COLO668 (cell line): ENCODE measurements at regions not wholly inside any gene's neighbourhood (a gene's known extent, or its start where the extent isn't known, plus 50 kb on each side); places are given as distances from the start of the nearest gene placed in this dataset.

Source experiments
- DNase-seq: peaks from one replicate; lab custom pipeline; 2025; ENCODE audit not compliant: unreplicated experiment; lab: John Stamatoyannopoulos, UW

DNA sequence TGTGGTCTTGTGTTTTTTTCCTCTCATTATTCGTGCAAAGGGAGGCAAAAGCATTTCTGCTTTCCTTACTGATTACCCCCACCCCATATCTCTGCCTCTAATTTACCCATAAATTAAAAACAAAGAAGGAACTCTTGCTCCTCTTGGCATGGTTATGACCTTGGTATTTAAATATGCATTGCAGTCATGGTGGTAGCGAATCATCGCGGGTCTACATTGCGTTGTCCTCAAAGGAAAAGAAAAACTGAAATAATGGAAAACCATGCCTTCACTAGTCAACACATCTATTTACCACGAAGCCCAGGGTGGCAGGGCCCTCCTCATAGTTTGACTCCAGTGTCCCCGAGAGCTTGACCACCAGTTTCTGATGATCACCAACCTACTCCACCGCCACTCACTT lies 126.7 kb upstream of the PARP11 start:
- no peak for DNase-seq

DNA sequence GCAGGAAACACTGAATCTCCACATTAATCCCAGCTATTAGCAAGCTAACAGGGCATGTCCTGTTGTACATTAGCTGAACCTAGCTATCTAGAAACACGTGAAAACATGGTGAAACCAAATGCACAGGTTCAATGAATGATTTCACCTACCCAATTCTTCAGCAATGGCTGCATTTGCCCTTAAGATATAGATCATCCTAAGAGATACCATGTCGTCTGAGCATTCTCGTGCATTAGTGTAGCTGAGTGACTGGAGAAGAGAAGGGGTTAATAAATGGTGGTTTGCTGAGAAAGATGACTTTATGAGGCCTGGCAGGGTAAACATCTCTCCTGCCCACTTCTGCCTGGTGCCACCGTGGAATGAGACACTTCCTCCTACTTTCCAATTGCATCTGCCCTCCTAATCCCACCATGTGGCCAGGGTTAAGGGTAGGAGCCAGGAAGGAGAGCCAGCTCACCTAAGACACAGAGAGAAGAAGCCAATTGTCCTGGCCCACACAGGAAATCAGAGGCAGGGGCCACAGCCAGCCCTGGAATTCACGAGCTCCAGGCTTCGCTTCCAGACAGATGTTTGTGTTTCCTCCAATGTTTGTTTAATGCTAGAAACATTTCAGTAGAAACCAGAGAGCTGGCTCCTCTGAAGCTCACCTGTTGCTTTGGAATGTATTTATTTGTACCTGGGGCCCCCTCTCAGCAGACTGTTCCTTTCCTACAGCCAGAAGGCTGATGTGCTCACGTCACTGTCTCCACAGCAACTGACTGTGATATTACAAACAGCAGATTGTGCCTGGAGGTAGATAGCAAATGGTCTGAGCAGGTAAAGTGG lies 126.0 kb upstream of the PARP11 start:
- DNase-seq = no peak

GRCh38 chr12:3998397-3998796 lies 125.2 kb upstream of the PARP11 start:
- no peak for DNase-seq

GRCh38 chr12:3996322-3996721 lies 123.1 kb upstream of the PARP11 start:
- no peak for DNase-seq

- no peak for DNase-seq
Measured at GRCh38 chr12:3995306-3995705, 122.1 kb upstream of the PARP11 start.

DNA sequence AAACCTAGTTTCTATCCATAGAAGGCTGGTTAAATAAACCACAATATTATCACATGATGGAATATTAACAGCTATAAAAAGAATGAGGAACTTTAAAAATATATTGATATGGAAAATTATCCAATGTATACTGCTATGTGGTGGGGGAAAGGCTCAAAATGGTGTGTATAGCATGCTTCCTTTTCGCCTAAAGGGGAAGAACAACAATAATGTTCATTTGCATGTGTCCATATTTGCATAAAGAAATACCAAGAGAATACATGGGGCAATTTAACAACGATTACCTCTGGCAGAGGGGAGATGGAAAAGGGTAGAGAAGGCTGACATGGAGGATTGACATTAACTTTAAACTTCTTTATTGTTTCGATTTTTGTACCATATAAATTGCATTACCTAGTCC lies 121.3 kb upstream of the PARP11 start:
- DNase-seq = no peak

DNA sequence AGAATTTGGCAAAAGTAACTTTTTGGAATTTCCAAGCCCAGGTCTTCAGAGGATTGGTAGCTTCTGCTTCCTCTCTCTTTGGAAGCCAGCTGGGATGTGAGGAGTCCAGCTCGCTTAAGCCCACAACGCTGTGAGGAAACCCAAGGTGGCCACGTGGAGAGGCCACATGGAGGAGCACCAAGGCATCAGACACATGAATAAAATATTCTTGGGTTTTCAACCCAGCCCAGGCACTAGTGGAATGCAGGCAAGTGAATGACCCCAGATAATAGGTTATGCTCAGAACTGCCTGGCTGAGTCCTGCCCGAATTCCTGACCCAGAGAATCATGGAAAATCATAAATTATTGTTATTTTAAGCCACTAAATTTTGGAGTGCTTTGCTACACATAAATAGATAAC lies 119.7 kb upstream of the PARP11 start:
- no peak for DNase-seq

GRCh38 chr12:3991798-3992580 lies 118.8 kb upstream of the PARP11 start:
- DNase-seq = no peak

GRCh38 chr12:3990501-3991280 lies 117.5 kb upstream of the PARP11 start:
- no peak for DNase-seq

DNA sequence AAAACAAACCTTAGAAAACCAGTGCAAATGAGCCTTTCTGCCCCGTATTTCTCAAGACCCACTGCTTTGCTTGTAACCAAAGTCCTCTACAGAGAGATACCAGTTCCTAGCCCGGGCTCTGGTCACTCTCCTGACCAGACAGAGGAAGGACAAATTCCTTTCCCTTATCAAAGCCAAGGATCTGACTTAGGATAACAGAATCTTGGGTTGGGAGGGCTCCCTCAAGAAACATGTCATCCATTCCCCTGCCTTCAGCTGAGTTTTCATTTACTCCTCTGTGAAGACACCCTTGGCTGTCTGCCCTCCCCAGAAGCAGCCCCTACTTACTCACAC lies 116.0 kb upstream of the PARP11 start:
- no peak for DNase-seq

- no peak for DNase-seq
Measured at GRCh38 chr12:3988519-3989217, 115.5 kb upstream of the PARP11 start.

GRCh38 chr12:3987571-3987970 lies 114.4 kb upstream of the PARP11 start:
- DNase-seq = no peak

GRCh38 chr12:3980504-3981272 lies 107.5 kb upstream of the PARP11 start:
- no peak for DNase-seq

DNA sequence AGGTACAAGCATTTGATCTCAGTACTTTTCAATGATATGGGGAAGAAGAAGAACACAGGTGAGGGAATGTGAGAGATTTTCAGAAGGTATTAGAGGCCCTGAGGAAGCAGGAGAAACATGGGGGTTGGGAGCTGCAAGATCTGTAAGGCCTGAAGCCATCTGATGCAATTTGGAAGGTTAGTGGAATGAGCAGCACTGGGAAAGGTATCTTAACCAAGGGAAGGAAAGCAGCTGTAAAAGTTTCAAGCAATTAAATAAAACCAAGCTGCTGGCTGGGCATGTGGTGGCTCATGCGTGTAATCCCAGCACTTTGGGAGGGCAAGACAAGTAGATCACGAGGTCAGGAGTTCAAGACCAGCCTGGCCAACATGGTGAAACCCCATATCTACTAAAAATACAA lies 104.4 kb upstream of the PARP11 start:
- DNase-seq = no peak

DNA sequence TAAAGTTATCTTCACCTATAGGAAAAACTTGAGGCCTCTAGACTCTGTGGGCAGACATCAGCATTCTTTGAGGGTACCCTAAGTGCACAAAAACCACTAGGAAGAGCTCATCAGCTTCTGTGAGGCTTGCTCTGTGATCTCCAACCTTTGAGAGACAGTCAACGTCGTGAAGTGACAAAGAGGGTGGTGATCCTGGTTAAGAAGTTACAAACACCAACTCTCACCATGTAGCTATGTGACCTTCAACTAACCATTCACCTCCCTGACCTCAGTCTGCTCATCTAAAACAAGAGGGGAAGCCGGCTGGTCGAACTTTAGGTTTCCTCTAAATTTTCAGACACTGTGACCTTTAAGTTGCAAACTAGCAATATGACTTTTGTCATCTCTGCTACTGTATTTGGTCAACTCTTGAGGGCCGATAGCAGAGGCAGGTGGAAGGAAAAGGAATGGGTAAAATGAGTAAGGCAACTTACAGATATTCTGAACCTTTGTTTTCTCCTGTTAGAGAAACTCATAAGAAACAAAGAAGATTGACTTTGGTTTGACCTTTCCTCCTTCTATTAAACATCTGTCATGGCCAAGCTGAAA lies 103.2 kb upstream of the PARP11 start:
- no peak for DNase-seq

DNA sequence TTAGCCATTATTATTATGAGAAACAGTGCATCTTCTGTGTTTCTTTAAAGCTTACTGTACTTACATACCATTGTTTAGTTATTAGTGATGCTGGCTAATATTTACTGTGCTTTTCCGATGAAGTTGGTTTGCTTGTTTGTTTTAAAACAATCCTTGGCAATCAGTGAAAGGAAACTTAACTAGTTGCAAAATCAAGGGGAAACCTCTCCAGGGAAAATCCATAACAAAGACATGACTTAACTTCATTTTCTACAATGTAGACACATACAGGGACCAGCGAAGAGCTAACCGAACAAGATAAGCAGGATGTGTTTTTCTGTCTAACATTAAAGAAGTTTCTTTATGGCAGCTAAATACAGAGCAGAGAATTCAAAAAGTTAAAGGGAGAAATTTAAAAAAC lies 102.5 kb upstream of the PARP11 start:
- no peak for DNase-seq

GRCh38 chr12:3974883-3975282 lies 101.7 kb upstream of the PARP11 start:
- DNase-seq = no peak

- DNase-seq = no peak
Measured at GRCh38 chr12:3973973-3974644, 100.9 kb upstream of the PARP11 start.

- DNase-seq = no peak
Measured at GRCh38 chr12:3973269-3973884, 100.2 kb upstream of the PARP11 start.
